Panc1 (cell line): ENCODE measurements at regions not wholly inside any gene's neighbourhood (a gene's known extent, or its start where the extent isn't known, plus 50 kb on each side); places are given as distances from the start of the nearest gene placed in this dataset.

Experiments used
- ATAC-seq: fragments of 200-7000 bp; cut with Tn5 transposase; 2 replicates; pipeline ENCODE4 v1.9.1; 2020; ENCODE audit warnings: mild to moderate bottlenecking, moderate library complexity
- BruUV-seq: library from RNA; stranded (reverse); fragments of 400-500 nt; replicated peaks from 2 replicates; lab custom pipeline; 2021; lab: Mats Ljungman, UMichigan
- CTCF ChIA-PET: fragments of 300-600 bp; sonication (Branson Sonifier 250); formaldehyde crosslinking; loops from one replicate; lab custom pipeline; 2022; ENCODE audit warnings: antibody characterized with exemption; lab: Charles Lee
- POLR2A ChIA-PET: fragments of 300-600 bp; sonication (Branson Sonifier 250); formaldehyde crosslinking; loops from one replicate; lab custom pipeline; 2022; ENCODE audit warnings: antibody characterized with exemption; lab: Charles Lee
- DNase-seq: peaks from one replicate; pipeline ENCODE4 v3.0.0-alpha.2; 2010; ENCODE audit warnings: low read depth, low spot score
- H3K27ac ChIP-seq: 2 replicates; pipeline ENCODE4 v1.5.1; 2011; ENCODE audit warnings: mild to moderate bottlenecking, low read length, inconsistent platforms
- H3K27me3 ChIP-seq: fragments of 200-500 bp; sonication (Bioruptor generic); 2 replicates; pipeline ENCODE4 v1.6.0; 2014; ENCODE audit warnings: low read length, inconsistent platforms; ENCODE audit not compliant: control insufficient read depth, insufficient read depth
- H3K36me3 ChIP-seq: fragments of 200-500 bp; sonication (Bioruptor generic); 2 replicates; pipeline ENCODE4 v1.5.1; 2014; ENCODE audit warnings: inconsistent platforms, mild to moderate bottlenecking, low read length, moderate library complexity; ENCODE audit not compliant: control insufficient read depth, insufficient read depth
- H3K4me1 ChIP-seq: 2 replicates; pipeline ENCODE4 v1.5.1; 2011; ENCODE audit warnings: inconsistent platforms, mild to moderate bottlenecking, low read length, moderate library complexity; ENCODE audit not compliant: control insufficient read depth, insufficient read depth
- H3K4me3 ChIP-seq, 2 experiments: 2 replicates each; pipeline ENCODE4 v1.5.1; 2011 to 2012; ENCODE audit warnings: low read depth in 2 of 2, low read length in 2 of 2, mild to moderate bottlenecking in 2 of 2, inconsistent platforms in 1 of 2, moderate library complexity in 1 of 2
- H3K9me3 ChIP-seq: fragments of 200-500 bp; sonication (Bioruptor generic); 2 replicates; pipeline ENCODE4 v1.5.1; 2014; ENCODE audit warnings: low read depth, mild to moderate bottlenecking, inconsistent platforms, low read length, moderate library complexity; ENCODE audit not compliant: control insufficient read depth, insufficient read depth
- POLR2AphosphoS5 ChIP-seq: IDR thresholded peaks from 2 replicates; pipeline ENCODE4 v1.6.1; 2012; ENCODE audit warnings: mild to moderate bottlenecking, low read depth, low read length, moderate library complexity
- REST ChIP-seq, 2 experiments: IDR thresholded peaks; 2 replicates each; pipeline ENCODE4 v1.6.1; 2011 to 2012; ENCODE audit warnings: low read depth in 2 of 2, control low read depth in 1 of 2, low read length in 1 of 2, mild to moderate bottlenecking in 1 of 2, moderate library complexity in 1 of 2; ENCODE audit not compliant: insufficient read depth in 1 of 2
- SIN3A ChIP-seq: IDR thresholded peaks from 2 replicates; pipeline ENCODE4 v1.6.1; 2012; ENCODE audit warnings: low read depth, mild to moderate bottlenecking, low read length, moderate library complexity, borderline replicate concordance; ENCODE audit not compliant: insufficient read depth
- TCF7L2 ChIP-seq: IDR thresholded peaks from 2 replicates; pipeline ENCODE4 v1.6.1; 2011; ENCODE audit warnings: mild to moderate bottlenecking, low read depth, low read length, inconsistent platforms
- in situ Hi-C: cut with HindIII; loops from 2 replicates; pipeline ENCODE4 v1.10.0; 2016; ENCODE audit warnings: low sequenced_read_pairs, low pct_unique_long_range_greater_than_20kb
- intact Hi-C: fragments of 100-400 bp; cut with micrococcal nuclease; formaldehyde crosslinking; loops from one replicate; pipeline ENCODE4 v1.10.0; 2022; ENCODE audit not compliant: unreplicated experiment
- TF ChIP-seq, protein P1 (sequence below): fragments of 450-650 bp; IDR thresholded peaks from 2 replicates; pipeline ENCODE4 v1.5.1; 2017; ENCODE audit warnings: mild to moderate bottlenecking

- Histone ChIP-seq H3K9me3 (no peaks in the 10 kb centered on the region), H3K4me3 (no peak overlapping the region), H3K27ac (no peak overlapping the region), H3K27me3 (no peaks in the 10 kb centered on the region), H3K36me3 (no peaks in the 10 kb centered on the region), H3K4me1 (peaks cover 2% of the 10 kb centered on the region; the same call in 1 of the 2 replicates)
- intact Hi-C loops: no loop called here
- POLR2A ChIA-PET: no interaction called here
- DNase-seq (no peak), ATAC-seq (no peak)
- BruUV-seq: no TSS peak
- CTCF ChIA-PET: no interaction called here
- in situ Hi-C loops: no loop called here
- no peak for TF ChIP-seq POLR2AphosphoS5
- TF ChIP-seq, protein P1, sequence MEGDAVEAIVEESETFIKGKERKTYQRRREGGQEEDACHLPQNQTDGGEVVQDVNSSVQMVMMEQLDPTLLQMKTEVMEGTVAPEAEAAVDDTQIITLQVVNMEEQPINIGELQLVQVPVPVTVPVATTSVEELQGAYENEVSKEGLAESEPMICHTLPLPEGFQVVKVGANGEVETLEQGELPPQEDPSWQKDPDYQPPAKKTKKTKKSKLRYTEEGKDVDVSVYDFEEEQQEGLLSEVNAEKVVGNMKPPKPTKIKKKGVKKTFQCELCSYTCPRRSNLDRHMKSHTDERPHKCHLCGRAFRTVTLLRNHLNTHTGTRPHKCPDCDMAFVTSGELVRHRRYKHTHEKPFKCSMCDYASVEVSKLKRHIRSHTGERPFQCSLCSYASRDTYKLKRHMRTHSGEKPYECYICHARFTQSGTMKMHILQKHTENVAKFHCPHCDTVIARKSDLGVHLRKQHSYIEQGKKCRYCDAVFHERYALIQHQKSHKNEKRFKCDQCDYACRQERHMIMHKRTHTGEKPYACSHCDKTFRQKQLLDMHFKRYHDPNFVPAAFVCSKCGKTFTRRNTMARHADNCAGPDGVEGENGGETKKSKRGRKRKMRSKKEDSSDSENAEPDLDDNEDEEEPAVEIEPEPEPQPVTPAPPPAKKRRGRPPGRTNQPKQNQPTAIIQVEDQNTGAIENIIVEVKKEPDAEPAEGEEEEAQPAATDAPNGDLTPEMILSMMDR: no peak
- TF ChIP-seq SIN3A: no peak
- TF ChIP-seq REST (IDR thresholded peaks at IDR 0.05; ENCODE audit: insufficient read depth in 1 of 2, low read depth in 2 of 2, low read length in 1 of 2): no peak
- no peak for TF ChIP-seq TCF7L2
These were observed 51.3 kb upstream of the VIPR2 start for GRCh38 chr7:159195946-159196345.
